ENCODE measurements at regions not wholly inside any gene's neighbourhood (a gene's known extent, or its start where the extent isn't known, plus 50 kb on each side); places are given as distances from the start of the nearest gene placed in this dataset.

DNA sequence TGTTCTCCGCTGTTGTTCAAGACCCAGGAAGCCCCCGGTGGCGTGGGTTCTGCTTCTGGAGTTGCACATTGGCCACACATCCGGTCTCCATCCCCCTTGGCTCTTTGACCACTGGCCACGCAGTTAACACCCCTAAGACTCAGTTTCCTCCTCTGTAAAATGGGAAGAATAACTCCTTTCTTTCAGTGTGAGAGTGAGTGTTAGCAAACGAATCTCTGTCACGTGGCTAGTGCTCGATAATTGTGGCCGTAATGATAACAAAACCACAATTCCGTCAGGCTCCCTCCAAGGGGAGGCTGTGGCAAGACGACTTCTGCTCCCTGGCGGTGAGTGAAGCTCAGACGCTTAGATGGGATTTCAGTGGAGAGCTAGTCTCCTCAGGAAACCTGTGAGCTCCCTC, 315.2 kb upstream of the B3GAT1 start (continued):
- TF ChIP-seq, protein P1, sequence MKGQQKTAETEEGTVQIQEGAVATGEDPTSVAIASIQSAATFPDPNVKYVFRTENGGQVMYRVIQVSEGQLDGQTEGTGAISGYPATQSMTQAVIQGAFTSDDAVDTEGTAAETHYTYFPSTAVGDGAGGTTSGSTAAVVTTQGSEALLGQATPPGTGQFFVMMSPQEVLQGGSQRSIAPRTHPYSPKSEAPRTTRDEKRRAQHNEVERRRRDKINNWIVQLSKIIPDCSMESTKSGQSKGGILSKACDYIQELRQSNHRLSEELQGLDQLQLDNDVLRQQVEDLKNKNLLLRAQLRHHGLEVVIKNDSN (CRISPR knock-in tag; IDR thresholded peaks at IDR 0.05), result peak; percentile 81
- TF ChIP-seq SRSF1 (IDR thresholded peaks at IDR 0.05; ENCODE audit: low read depth, low read length) (no peak), ESRRA (IDR thresholded peaks at IDR 0.05; ENCODE audit: borderline replicate concordance, low read depth) (peak; percentile 82; the same call in 1 of the 2 replicates), SOX6 (IDR thresholded peaks at IDR 0.05) (peak; percentile 38; the same call in 1 of the 2 replicates), SMC3 (conservative IDR thresholded peaks at IDR 0.05; ENCODE audit: insufficient read depth, low read depth, low read length) (0 out of 2 replicates have a peak, but pooled peaks have one; percentile 11)

DNA sequence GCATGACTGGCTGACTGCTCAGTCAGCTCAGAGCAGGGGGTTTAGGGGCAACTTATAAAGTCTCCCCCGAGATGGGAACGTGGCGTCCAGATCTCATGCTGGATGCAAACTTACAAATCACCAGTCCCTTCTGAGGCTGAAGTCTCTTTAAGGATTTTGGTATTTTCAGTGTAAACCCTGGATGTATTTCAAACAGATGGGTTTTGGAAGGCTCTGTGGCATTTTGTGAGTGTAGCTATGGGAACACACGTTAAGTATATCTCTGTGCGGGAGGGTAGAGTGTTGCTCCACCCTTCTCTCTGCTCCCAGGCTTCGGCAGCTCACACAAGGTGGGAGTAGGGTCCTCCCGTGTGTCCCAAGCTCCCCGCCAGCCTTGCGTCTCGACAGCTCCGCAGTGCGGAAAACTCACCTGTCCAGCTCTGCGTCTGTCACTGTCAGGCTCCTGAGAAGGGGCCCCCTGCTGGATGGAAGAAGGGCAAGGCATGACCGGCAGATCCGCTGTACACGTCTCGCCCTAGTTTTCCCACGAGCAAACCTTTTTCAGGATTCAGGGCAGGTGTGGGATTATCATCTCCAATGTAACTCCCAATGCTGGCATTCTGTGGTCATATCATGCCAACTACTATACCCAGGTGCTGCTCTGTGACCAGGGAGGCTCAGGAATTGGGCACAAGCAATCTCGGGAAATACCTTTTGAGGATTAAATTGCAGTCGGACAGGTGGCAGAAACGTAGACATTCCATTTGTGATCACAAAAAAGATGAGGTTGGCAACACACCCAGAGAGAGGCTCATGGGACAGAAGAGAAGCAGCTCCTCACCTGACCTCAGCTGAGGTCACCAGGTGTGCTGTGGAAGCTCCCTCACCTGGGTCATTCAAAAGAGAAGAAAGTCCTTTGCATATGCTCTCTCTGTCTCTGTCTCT, 313.9 kb upstream of the B3GAT1 start:
- H3K27me3 ChIP-seq (ENCODE audit: control insufficient read depth in 2 of 2, insufficient read depth in 2 of 2, low read length in 2 of 2), result peaks cover 0 to 34% of the 10 kb centered on the region in 2 experiments; a peak in 3 of 5 replicates
- 2% methylated on average over 20 of the region's 21 CpGs for WGBS (ENCODE audit: insufficient coverage, low coverage, missing lambda C conversion rate)
- peak; percentile 91 for ATAC-seq
- intact Hi-C loops (cut with micrococcal nuclease) (loop anchor here (2.0 to 10.0 kb wide), 3 partner anchors 134 to 365 kb away; no protein-coding TSS in a partner anchor), in situ Hi-C loops (cut with MboI) (no loop called here)
- peak; percentile 64 for FAIRE-seq
- peak; percentile 48 to 55 (median 54) for DNase-seq (ENCODE audit: extremely low read depth in 1 of 4, low spot score in 3 of 4)
- POLR2A ChIA-PET, result interaction anchor here (0.6 kb wide), 1 partner anchor 136 kb away, joined by 3 read pairs; no protein-coding TSS in a partner anchor
- no peak overlapping the region; the same call in 1 of the 2 replicates for H3K4me2 ChIP-seq (ENCODE audit: insufficient read depth, low read length)
- no peaks in the 10 kb centered on the region for H3K79me2 ChIP-seq (ENCODE audit: control insufficient read depth, insufficient read depth, low read length)
- H3K4me3 ChIP-seq, result no peak overlapping the region
- H3K9ac ChIP-seq (ENCODE audit: insufficient read depth in 1 of 2, low read depth in 2 of 2, low read length in 2 of 2), result no peak overlapping the region
- H2AFZ ChIP-seq (ENCODE audit: low read depth, low read length), result no peak overlapping the region
- no peaks in the 10 kb centered on the region for H3K9me1 ChIP-seq (ENCODE audit: control insufficient read depth, insufficient read depth, low read length)
- CTCF ChIA-PET (ENCODE audit: low intra/inter-chr PET ratio), result no interaction called here
- H3K9me3 ChIP-seq (replicated peaks; ENCODE audit: control insufficient read depth, insufficient read depth, low read depth, low read length), result no peaks in the 10 kb centered on the region
- H4K20me1 ChIP-seq (replicated peaks; ENCODE audit: control insufficient read depth, insufficient read depth, low read length), result no peaks in the 10 kb centered on the region; the same call in 1 of the 2 replicates
- BruUV-seq (replicated peaks), result no TSS peak
- H3K36me3 ChIP-seq (ENCODE audit: control insufficient read depth, insufficient read depth, low read length), result no peaks in the 10 kb centered on the region
- H3K27ac ChIP-seq (ENCODE audit: extremely low read depth, low read depth, low read length), result no peak overlapping the region
- no peaks in the 10 kb centered on the region for H3K4me1 ChIP-seq (replicated peaks in 1 of 2; ENCODE audit: control insufficient read depth in 2 of 2, insufficient read depth in 2 of 2, low read length in 2 of 2)
- TF ChIP-seq RB1 (IDR thresholded peaks at IDR 0.05; ENCODE audit: low read depth) (no peak), SMC3 (conservative IDR thresholded peaks at IDR 0.05; ENCODE audit: insufficient read depth, low read depth, low read length) (0 out of 2 replicates have a peak, but pooled peaks have one; percentile 9), TAF9B (IDR thresholded peaks at IDR 0.05; ENCODE audit: partially characterized antibody) (no peak), SIRT6 (IDR thresholded peaks at IDR 0.05; ENCODE audit: low read depth, low read length) (no peak), RAD21 (CRISPR knock-in tag; conservative IDR thresholded peaks at IDR 0.05 in 1 of 2, IDR thresholded peaks at IDR 0.05 in 1 of 2) (peak in 1 of 2 experiments; percentile 44; a peak in 2 of 4 replicates), POLR2AphosphoS5 (IDR thresholded peaks at IDR 0.05; ENCODE audit: control insufficient read depth, insufficient read depth, low read depth, low read length) (no peak)
- TF ChIP-seq, protein P2, sequence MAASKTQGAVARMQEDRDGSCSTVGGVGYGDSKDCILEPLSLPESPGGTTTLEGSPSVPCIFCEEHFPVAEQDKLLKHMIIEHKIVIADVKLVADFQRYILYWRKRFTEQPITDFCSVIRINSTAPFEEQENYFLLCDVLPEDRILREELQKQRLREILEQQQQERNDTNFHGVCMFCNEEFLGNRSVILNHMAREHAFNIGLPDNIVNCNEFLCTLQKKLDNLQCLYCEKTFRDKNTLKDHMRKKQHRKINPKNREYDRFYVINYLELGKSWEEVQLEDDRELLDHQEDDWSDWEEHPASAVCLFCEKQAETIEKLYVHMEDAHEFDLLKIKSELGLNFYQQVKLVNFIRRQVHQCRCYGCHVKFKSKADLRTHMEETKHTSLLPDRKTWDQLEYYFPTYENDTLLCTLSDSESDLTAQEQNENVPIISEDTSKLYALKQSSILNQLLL (CRISPR knock-in tag; IDR thresholded peaks at IDR 0.05; ENCODE audit: borderline replicate concordance), result no peak
- TF ChIP-seq, protein P3, sequence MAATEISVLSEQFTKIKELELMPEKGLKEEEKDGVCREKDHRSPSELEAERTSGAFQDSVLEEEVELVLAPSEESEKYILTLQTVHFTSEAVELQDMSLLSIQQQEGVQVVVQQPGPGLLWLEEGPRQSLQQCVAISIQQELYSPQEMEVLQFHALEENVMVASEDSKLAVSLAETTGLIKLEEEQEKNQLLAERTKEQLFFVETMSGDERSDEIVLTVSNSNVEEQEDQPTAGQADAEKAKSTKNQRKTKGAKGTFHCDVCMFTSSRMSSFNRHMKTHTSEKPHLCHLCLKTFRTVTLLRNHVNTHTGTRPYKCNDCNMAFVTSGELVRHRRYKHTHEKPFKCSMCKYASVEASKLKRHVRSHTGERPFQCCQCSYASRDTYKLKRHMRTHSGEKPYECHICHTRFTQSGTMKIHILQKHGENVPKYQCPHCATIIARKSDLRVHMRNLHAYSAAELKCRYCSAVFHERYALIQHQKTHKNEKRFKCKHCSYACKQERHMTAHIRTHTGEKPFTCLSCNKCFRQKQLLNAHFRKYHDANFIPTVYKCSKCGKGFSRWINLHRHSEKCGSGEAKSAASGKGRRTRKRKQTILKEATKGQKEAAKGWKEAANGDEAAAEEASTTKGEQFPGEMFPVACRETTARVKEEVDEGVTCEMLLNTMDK (IDR thresholded peaks at IDR 0.05; ENCODE audit: borderline replicate concordance, insufficient read depth, low read depth, low read length, poor library complexity, severe bottlenecking), result peak; percentile 86
